WTC11 (cell line): ENCODE measurements at regions not wholly inside any gene's neighbourhood (a gene's known extent, or its start where the extent isn't known, plus 50 kb on each side); places are given as distances from the start of the nearest gene placed in this dataset.

Source experiments
- ATAC-seq: fragments of 200-7000 bp; cut with Tn5 transposase; 2 replicates; pipeline ENCODE4 v1.10.0; 2021; ENCODE audit warnings: mild to moderate bottlenecking, moderate library complexity
- CTCF ChIA-PET: fragments of 300-600 bp; sonication (Branson Sonifier 250); formaldehyde crosslinking; loops from one replicate; lab custom pipeline; 2021; ENCODE audit warnings: antibody characterized with exemption; lab: Charles Lee
- POLR2A ChIA-PET: fragments of 350-600 bp; sonication (Branson Sonifier 250); formaldehyde crosslinking; loops from one replicate; lab custom pipeline; 2021; ENCODE audit warnings: antibody characterized with exemption; lab: Charles Lee
- DNase-seq: peaks from one replicate; pipeline ENCODE4 v3.0.0; 2021; ENCODE audit warnings: low spot score
- H3K27ac Mint-ChIP-seq: 2 replicates; pipeline ENCODE4 v1.8.0; 2021; ENCODE audit warnings: mixed read lengths
- H3K27me3 Mint-ChIP-seq: 2 replicates; pipeline ENCODE4 v1.8.0; 2021; ENCODE audit warnings: low read depth, mild to moderate bottlenecking, moderate library complexity, mixed read lengths
- H3K36me3 Mint-ChIP-seq: 2 replicates; pipeline ENCODE4 v1.8.0; 2021; ENCODE audit warnings: mixed read lengths
- H3K4me1 Mint-ChIP-seq: 2 replicates; pipeline ENCODE4 v1.8.0; 2022; ENCODE audit warnings: mixed read lengths
- H3K4me3 Mint-ChIP-seq: 2 replicates; pipeline ENCODE4 v1.8.0; 2021; ENCODE audit warnings: mild to moderate bottlenecking, moderate library complexity, mixed read lengths
- H3K9me3 Mint-ChIP-seq: 2 replicates; pipeline ENCODE4 v1.8.0; 2021; ENCODE audit warnings: mixed read lengths
- ATF2 ChIP-seq: sonication (generic); formaldehyde crosslinking; IDR thresholded peaks from 2 replicates; pipeline ENCODE4 v1.8.1; 2022; ENCODE audit warnings: low read depth, missing genetic modification reagents, borderline replicate concordance
- CREM ChIP-seq: sonication (generic); formaldehyde crosslinking; IDR thresholded peaks from 2 replicates; pipeline ENCODE4 v1.8.1; 2022; ENCODE audit warnings: mild to moderate bottlenecking, missing genetic modification reagents, moderate library complexity
- ERG ChIP-seq: fragments of 250-450 bp; sonication (Bioruptor Pico); IDR thresholded peaks from 2 replicates; pipeline ENCODE4 v1.8.0; 2021; ENCODE audit warnings: mild to moderate bottlenecking
- ETV6 ChIP-seq: sonication (generic); formaldehyde crosslinking; IDR thresholded peaks from 2 replicates; pipeline ENCODE4 v1.8.1; 2022; ENCODE audit warnings: mild to moderate bottlenecking, missing genetic modification reagents
- FOXP1 ChIP-seq: sonication (generic); formaldehyde crosslinking; IDR thresholded peaks from 2 replicates; pipeline ENCODE4 v1.8.0; 2022; ENCODE audit warnings: missing genetic modification reagents, mild to moderate bottlenecking, moderate library complexity, borderline replicate concordance
- GRHL2 ChIP-seq: fragments of 250-450 bp; sonication (Bioruptor Pico); IDR thresholded peaks from 2 replicates; pipeline ENCODE4 v1.8.0; 2022; ENCODE audit warnings: mild to moderate bottlenecking, moderate library complexity; ENCODE audit not compliant: insufficient replicate concordance, severe bottlenecking
- IRF1 ChIP-seq: sonication (generic); formaldehyde crosslinking; IDR thresholded peaks from 2 replicates; pipeline ENCODE4 v1.8.0; 2023; ENCODE audit warnings: missing genetic modification reagents
- MXD4 ChIP-seq: fragments of 250-450 bp; sonication (Bioruptor Pico); IDR thresholded peaks from 2 replicates; pipeline ENCODE4 v1.8.0; 2021; ENCODE audit warnings: mild to moderate bottlenecking, moderate library complexity, borderline replicate concordance
- MYBL2 ChIP-seq: sonication (generic); formaldehyde crosslinking; IDR thresholded peaks from 2 replicates; pipeline ENCODE4 v1.8.1; 2023; ENCODE audit warnings: mild to moderate bottlenecking, moderate library complexity, missing genetic modification reagents
- NFYB ChIP-seq: sonication (generic); formaldehyde crosslinking; conservative IDR thresholded peaks from 2 replicates; pipeline ENCODE4 v1.8.0; 2022; ENCODE audit warnings: low read depth, missing genetic modification reagents
- SMAD4 ChIP-seq: sonication (generic); formaldehyde crosslinking; IDR thresholded peaks from 2 replicates; pipeline ENCODE4 v1.8.0; 2022; ENCODE audit warnings: mild to moderate bottlenecking, missing genetic modification reagents
- SOX15 ChIP-seq: fragments of 250-450 bp; sonication (Bioruptor Pico); IDR thresholded peaks from 2 replicates; pipeline ENCODE4 v1.9.0; 2021; ENCODE audit warnings: mild to moderate bottlenecking
- TEAD4 ChIP-seq: sonication (generic); formaldehyde crosslinking; IDR thresholded peaks from 2 replicates; pipeline ENCODE4 v1.8.0; 2022; ENCODE audit warnings: mild to moderate bottlenecking, missing genetic modification reagents
- ZNF121 ChIP-seq: sonication (generic); formaldehyde crosslinking; IDR thresholded peaks from 2 replicates; pipeline ENCODE4 v1.8.0; 2023; ENCODE audit warnings: missing genetic modification reagents
- ZNF138 ChIP-seq: sonication (generic); formaldehyde crosslinking; conservative IDR thresholded peaks from 2 replicates; pipeline ENCODE4 v1.8.1; 2022; ENCODE audit warnings: mild to moderate bottlenecking, moderate library complexity, missing genetic modification reagents
- ZNF232 ChIP-seq: sonication (generic); formaldehyde crosslinking; IDR thresholded peaks from 2 replicates; pipeline ENCODE4 v1.8.0; 2022; ENCODE audit warnings: mild to moderate bottlenecking, missing genetic modification reagents
- ZNF317 ChIP-seq: sonication (generic); formaldehyde crosslinking; IDR thresholded peaks from 2 replicates; pipeline ENCODE4 v1.8.1; 2023; ENCODE audit warnings: low read depth, mild to moderate bottlenecking, moderate library complexity, missing genetic modification reagents, borderline replicate concordance
- ZNF423 ChIP-seq: fragments of 250-450 bp; sonication (Bioruptor Pico); IDR thresholded peaks from 2 replicates; pipeline ENCODE4 v2.1.2; 2022; ENCODE audit warnings: mild to moderate bottlenecking, moderate library complexity
- ZNF532 ChIP-seq: fragments of 250-450 bp; sonication (Bioruptor Pico); IDR thresholded peaks from 2 replicates; pipeline ENCODE4 v1.9.0; 2021; ENCODE audit warnings: mild to moderate bottlenecking, borderline replicate concordance
- TF ChIP-seq, protein P1 (sequence below): fragments of 250-450 bp; sonication (Bioruptor Pico); IDR thresholded peaks from 2 replicates; pipeline ENCODE4 v1.9.0; 2021; ENCODE audit warnings: moderate library complexity, mild to moderate bottlenecking, inconsistent platforms, borderline replicate concordance
- TF ChIP-seq, protein P2 (sequence below): sonication (generic); formaldehyde crosslinking; IDR thresholded peaks from 2 replicates; pipeline ENCODE4 v1.8.0; 2022; ENCODE audit warnings: mild to moderate bottlenecking, missing genetic modification reagents
- TF ChIP-seq, protein P3 (sequence below): sonication (generic); formaldehyde crosslinking; IDR thresholded peaks from 2 replicates; pipeline ENCODE4 v1.8.1; 2022; ENCODE audit warnings: low read depth, mild to moderate bottlenecking, moderate library complexity, missing genetic modification reagents, borderline replicate concordance

DNA sequence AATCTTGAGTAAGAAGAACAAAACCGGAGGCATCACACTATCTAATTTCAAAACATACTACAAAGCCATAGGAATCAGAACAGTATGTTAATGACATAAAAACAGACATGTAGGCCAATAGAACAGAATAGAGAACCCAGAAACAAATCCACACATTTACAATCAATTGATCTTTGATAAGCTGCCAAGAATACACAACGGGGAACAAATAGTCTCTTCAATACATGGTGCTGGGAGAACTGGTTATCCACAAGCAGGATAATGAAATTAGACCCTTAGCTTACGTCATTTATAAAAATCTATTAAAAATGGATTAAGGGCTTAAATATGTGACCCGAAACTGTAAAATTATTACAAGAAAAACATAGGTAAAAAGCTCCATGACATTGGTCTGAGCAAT lies 417.7 kb downstream of the INSC start:
- Mint-ChIP-seq H3K4me3 (no peak overlapping the region), H3K9me3 (peaks cover 21% of the 10 kb centered on the region), H3K36me3 (peaks cover 5% of the 10 kb centered on the region; the same call in 1 of the 2 replicates), H3K27me3 (no peaks in the 10 kb centered on the region; the same call in 1 of the 2 replicates), H3K27ac (no peak overlapping the region), H3K4me1 (peaks cover 7% of the 10 kb centered on the region; the same call in 1 of the 2 replicates)
- ChIA-PET CTCF (no interaction called here), POLR2A (no interaction called here)
- TF ChIP-seq MXD4 (CRISPR knock-in tag) (no peak), SMAD4 (no peak), ZNF232 (CRISPR knock-in tag) (no peak), SOX15 (CRISPR knock-in tag) (no peak)
- ATAC-seq = no peak
- DNase-seq = no peak

- H3K27me3 Mint-ChIP-seq = no peaks in the 10 kb centered on the region
- no peak for ATAC-seq
- DNase-seq = no peak
- no peaks in the 10 kb centered on the region for H3K36me3 Mint-ChIP-seq
- H3K4me3 Mint-ChIP-seq = no peak overlapping the region
- CTCF ChIA-PET = no interaction called here
- POLR2A ChIA-PET = no interaction called here
- TF ChIP-seq ZNF121 (CRISPR knock-in tag) = no peak
- no peak for TF ChIP-seq ZNF532
- no peak for TF ChIP-seq ETV6
- TF ChIP-seq, protein P1, sequence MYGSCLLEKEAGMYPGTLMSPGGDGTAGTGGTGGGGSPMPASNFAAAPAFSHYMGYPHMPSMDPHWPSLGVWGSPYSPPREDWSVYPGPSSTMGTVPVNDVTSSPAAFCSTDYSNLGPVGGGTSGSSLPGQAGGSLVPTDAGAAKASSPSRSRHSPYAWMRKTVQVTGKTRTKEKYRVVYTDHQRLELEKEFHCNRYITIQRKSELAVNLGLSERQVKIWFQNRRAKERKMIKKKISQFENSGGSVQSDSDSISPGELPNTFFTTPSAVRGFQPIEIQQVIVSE (CRISPR knock-in tag) = no peak
- TF ChIP-seq ATF2 (CRISPR knock-in tag) = no peak
- no peak for TF ChIP-seq ERG (CRISPR knock-in tag)
- TF ChIP-seq FOXP1 (CRISPR knock-in tag) = no peak
- no peak for TF ChIP-seq CREM (CRISPR knock-in tag)
- no peak for TF ChIP-seq ZNF317 (CRISPR knock-in tag)
- TF ChIP-seq MYBL2 = no peak
- TF ChIP-seq ZNF423 (CRISPR knock-in tag) = no peak
- TF ChIP-seq SMAD4 = no peak
- no peak for TF ChIP-seq NFYB
- TF ChIP-seq, protein P2, sequence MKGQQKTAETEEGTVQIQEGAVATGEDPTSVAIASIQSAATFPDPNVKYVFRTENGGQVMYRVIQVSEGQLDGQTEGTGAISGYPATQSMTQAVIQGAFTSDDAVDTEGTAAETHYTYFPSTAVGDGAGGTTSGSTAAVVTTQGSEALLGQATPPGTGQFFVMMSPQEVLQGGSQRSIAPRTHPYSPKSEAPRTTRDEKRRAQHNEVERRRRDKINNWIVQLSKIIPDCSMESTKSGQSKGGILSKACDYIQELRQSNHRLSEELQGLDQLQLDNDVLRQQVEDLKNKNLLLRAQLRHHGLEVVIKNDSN (CRISPR knock-in tag) = no peak
- no peak for TF ChIP-seq ZNF138 (CRISPR knock-in tag)
- TF ChIP-seq, protein P3, sequence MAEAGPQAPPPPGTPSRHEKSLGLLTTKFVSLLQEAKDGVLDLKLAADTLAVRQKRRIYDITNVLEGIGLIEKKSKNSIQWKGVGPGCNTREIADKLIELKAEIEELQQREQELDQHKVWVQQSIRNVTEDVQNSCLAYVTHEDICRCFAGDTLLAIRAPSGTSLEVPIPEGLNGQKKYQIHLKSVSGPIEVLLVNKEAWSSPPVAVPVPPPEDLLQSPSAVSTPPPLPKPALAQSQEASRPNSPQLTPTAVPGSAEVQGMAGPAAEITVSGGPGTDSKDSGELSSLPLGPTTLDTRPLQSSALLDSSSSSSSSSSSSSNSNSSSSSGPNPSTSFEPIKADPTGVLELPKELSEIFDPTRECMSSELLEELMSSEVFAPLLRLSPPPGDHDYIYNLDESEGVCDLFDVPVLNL (CRISPR knock-in tag) = no peak
- TF ChIP-seq TEAD4 = no peak
- TF ChIP-seq GRHL2 (CRISPR knock-in tag) = no peak
- no peak for TF ChIP-seq IRF1 (CRISPR knock-in tag)
- peaks cover 8% of the 10 kb centered on the region for H3K9me3 Mint-ChIP-seq
- peaks cover 14% of the 10 kb centered on the region for H3K4me1 Mint-ChIP-seq
- H3K27ac Mint-ChIP-seq = no peak overlapping the region
Measured at GRCh38 chr11:15534266-15534665, 419.5 kb downstream of the INSC start.
